ENCODE measurements at regions not wholly inside any gene's neighbourhood (a gene's known extent, or its start where the extent isn't known, plus 50 kb on each side); places are given as distances from the start of the nearest gene placed in this dataset.

DNA sequence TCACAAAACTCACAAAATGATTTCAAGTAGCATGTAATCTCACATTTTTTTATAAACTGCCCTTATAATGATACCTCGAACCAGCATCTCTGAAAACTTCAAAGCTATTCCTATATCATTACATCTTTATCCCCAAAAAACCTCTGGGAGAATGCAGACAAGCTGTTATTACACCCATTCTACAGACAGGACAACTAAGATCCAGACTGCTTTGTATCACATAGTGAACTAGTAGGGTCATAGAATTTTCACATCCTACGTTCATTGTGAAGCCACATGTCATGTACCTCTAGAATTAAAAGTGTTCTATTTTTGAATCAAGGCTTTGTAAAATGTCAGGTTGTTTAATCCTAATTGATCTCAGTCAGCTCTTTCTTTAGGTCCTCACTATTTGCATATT lies 98.7 kb upstream of the RAP2B start:
- no peak for TF ChIP-seq EZH2phosphoT487 (IDR thresholded peaks at IDR 0.05; ENCODE audit: borderline replicate concordance, low read depth, low read length)
- TF ChIP-seq, protein P1, sequence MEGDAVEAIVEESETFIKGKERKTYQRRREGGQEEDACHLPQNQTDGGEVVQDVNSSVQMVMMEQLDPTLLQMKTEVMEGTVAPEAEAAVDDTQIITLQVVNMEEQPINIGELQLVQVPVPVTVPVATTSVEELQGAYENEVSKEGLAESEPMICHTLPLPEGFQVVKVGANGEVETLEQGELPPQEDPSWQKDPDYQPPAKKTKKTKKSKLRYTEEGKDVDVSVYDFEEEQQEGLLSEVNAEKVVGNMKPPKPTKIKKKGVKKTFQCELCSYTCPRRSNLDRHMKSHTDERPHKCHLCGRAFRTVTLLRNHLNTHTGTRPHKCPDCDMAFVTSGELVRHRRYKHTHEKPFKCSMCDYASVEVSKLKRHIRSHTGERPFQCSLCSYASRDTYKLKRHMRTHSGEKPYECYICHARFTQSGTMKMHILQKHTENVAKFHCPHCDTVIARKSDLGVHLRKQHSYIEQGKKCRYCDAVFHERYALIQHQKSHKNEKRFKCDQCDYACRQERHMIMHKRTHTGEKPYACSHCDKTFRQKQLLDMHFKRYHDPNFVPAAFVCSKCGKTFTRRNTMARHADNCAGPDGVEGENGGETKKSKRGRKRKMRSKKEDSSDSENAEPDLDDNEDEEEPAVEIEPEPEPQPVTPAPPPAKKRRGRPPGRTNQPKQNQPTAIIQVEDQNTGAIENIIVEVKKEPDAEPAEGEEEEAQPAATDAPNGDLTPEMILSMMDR (conservative IDR thresholded peaks at IDR 0.05; ENCODE audit: low read length): no peak

Measured in OCI-LY7 (cell line).